HEK293 (cell line): ENCODE measurements at regions not wholly inside any gene's neighbourhood (a gene's known extent, or its start where the extent isn't known, plus 50 kb on each side); places are given as distances from the start of the nearest gene placed in this dataset.

Experiments used
- CTCF ChIA-PET: fragments of 350-600 bp; formaldehyde crosslinking; extraction: SDS; loops from one replicate; lab custom pipeline; 2021; ENCODE audit warnings: antibody characterized with exemption; lab: Yijun Ruan, JAX
- POLR2A ChIA-PET: fragments of 300-600 bp; formaldehyde crosslinking; extraction: SDS; loops from one replicate; lab custom pipeline; 2020; ENCODE audit warnings: antibody characterized with exemption, inconsistent platforms; lab: Yijun Ruan, JAX
- H3K27ac ChIP-seq: fragments of 200-500 bp; sonication (Bioruptor generic); 2 replicates; pipeline ENCODE4 v1.5.1; 2014; ENCODE audit warnings: low read depth, low read length, control low read depth, inconsistent platforms; ENCODE audit errors: extremely low read depth
- H3K36me3 ChIP-seq, 2 experiments: fragments of 200-500 bp in 1 of 2; sonication (Bioruptor generic) in 1 of 2; 1 replicate in 1 of 2; 2 replicates in 1 of 2; pipeline ENCODE4 v1.5.1; 2014 to 2017; ENCODE audit warnings: inconsistent platforms in 2 of 2, low read length in 2 of 2; ENCODE audit not compliant: control insufficient read depth in 2 of 2, insufficient read depth in 1 of 2
- H3K4me1 ChIP-seq: fragments of 200-500 bp; sonication (Bioruptor generic); 2 replicates; pipeline ENCODE4 v1.5.1; 2014; ENCODE audit warnings: mild to moderate bottlenecking, low read length, inconsistent platforms; ENCODE audit not compliant: control insufficient read depth, insufficient read depth
- H3K4me3 ChIP-seq: 2 replicates; pipeline ENCODE4 v1.5.1; 2011; ENCODE audit warnings: low read depth, mild to moderate bottlenecking, control low read depth, low read length, moderate library complexity
- H3K9me3 ChIP-seq: fragments of 200-500 bp; sonication (Bioruptor generic); 2 replicates; pipeline ENCODE4 v1.5.1; 2014; ENCODE audit warnings: low read depth, low read length, inconsistent platforms; ENCODE audit not compliant: control insufficient read depth, insufficient read depth
- GFI1B ChIP-seq: fragments of 450-650 bp; formaldehyde crosslinking; IDR thresholded peaks from 2 replicates; pipeline ENCODE4 v1.5.1; 2016; ENCODE audit warnings: missing biosample characterization, missing genetic modification characterization
- KLF16 ChIP-seq: fragments of 450-650 bp; formaldehyde crosslinking; IDR thresholded peaks from 2 replicates; pipeline ENCODE4 v1.5.1; 2017; ENCODE audit warnings: missing biosample characterization, missing genetic modification characterization
- KLF7 ChIP-seq: fragments of 450-650 bp; formaldehyde crosslinking; IDR thresholded peaks from 2 replicates; pipeline ENCODE4 v1.5.1; 2016; ENCODE audit warnings: missing biosample characterization, missing genetic modification characterization, borderline replicate concordance
- SP3 ChIP-seq: fragments of 450-650 bp; formaldehyde crosslinking; IDR thresholded peaks from 2 replicates; pipeline ENCODE4 v1.5.1; 2016; ENCODE audit warnings: missing biosample characterization, missing genetic modification characterization
- WT1 ChIP-seq: fragments of 450-650 bp; formaldehyde crosslinking; IDR thresholded peaks from 2 replicates; pipeline ENCODE4 v1.5.1; 2016; ENCODE audit warnings: missing biosample characterization, missing genetic modification characterization
- ZBTB1 ChIP-seq: fragments of 450-650 bp; formaldehyde crosslinking; IDR thresholded peaks from 2 replicates; pipeline ENCODE4 v1.5.1; 2016; ENCODE audit warnings: missing biosample characterization, missing genetic modification characterization
- ZBTB17 ChIP-seq: fragments of 450-650 bp; formaldehyde crosslinking; IDR thresholded peaks from 2 replicates; pipeline ENCODE4 v1.5.1; 2016; ENCODE audit warnings: missing biosample characterization, missing genetic modification characterization
- ZFP37 ChIP-seq: fragments of 450-650 bp; formaldehyde crosslinking; IDR thresholded peaks from 2 replicates; pipeline ENCODE4 v1.5.1; 2016; ENCODE audit warnings: missing biosample characterization, missing genetic modification characterization
- ZNF138 ChIP-seq: fragments of 450-650 bp; formaldehyde crosslinking; IDR thresholded peaks from 2 replicates; pipeline ENCODE4 v1.5.1; 2016; ENCODE audit warnings: missing biosample characterization, missing genetic modification characterization, borderline replicate concordance
- ZNF157 ChIP-seq: fragments of 450-650 bp; formaldehyde crosslinking; IDR thresholded peaks from 2 replicates; pipeline ENCODE4 v1.5.1; 2016; ENCODE audit warnings: missing biosample characterization, missing genetic modification characterization
- ZNF16 ChIP-seq: fragments of 450-650 bp; formaldehyde crosslinking; IDR thresholded peaks from 2 replicates; pipeline ENCODE4 v1.5.1; 2016; ENCODE audit warnings: low read depth, missing biosample characterization, missing genetic modification characterization
- ZNF202 ChIP-seq: fragments of 450-650 bp; formaldehyde crosslinking; IDR thresholded peaks from 2 replicates; pipeline ENCODE4 v1.5.1; 2016; ENCODE audit warnings: missing biosample characterization, missing genetic modification characterization, borderline replicate concordance
- ZNF544 ChIP-seq: fragments of 450-650 bp; formaldehyde crosslinking; IDR thresholded peaks from 2 replicates; pipeline ENCODE4 v1.5.0; 2017; ENCODE audit warnings: missing biosample characterization, missing genetic modification characterization
- ZNF555 ChIP-seq: fragments of 450-650 bp; formaldehyde crosslinking; conservative IDR thresholded peaks from 2 replicates; pipeline ENCODE4 v1.5.1; 2017; ENCODE audit warnings: missing biosample characterization, mild to moderate bottlenecking, missing genetic modification characterization, inconsistent platforms
- ZNF624 ChIP-seq: fragments of 450-650 bp; formaldehyde crosslinking; IDR thresholded peaks from 2 replicates; pipeline ENCODE4 v1.5.1; 2017; ENCODE audit warnings: missing biosample characterization, missing genetic modification characterization
- ZNF626 ChIP-seq: fragments of 450-650 bp; sonication (Bioruptor Pico); formaldehyde crosslinking; IDR thresholded peaks from 2 replicates; pipeline ENCODE4 v1.5.1; 2018; ENCODE audit warnings: missing biosample characterization, missing genetic modification characterization, inconsistent platforms
- ZNF704 ChIP-seq: fragments of 450-650 bp; formaldehyde crosslinking; IDR thresholded peaks from 2 replicates; pipeline ENCODE4 v1.5.1; 2016; ENCODE audit warnings: missing biosample characterization, missing genetic modification characterization
- ZNF785 ChIP-seq: fragments of 450-650 bp; formaldehyde crosslinking; IDR thresholded peaks from 2 replicates; pipeline ENCODE4 v1.5.1; 2016; ENCODE audit warnings: missing biosample characterization, missing genetic modification characterization
- ZSCAN16 ChIP-seq: fragments of 450-650 bp; formaldehyde crosslinking; IDR thresholded peaks from 2 replicates; pipeline ENCODE4 v1.5.1; 2016; ENCODE audit warnings: missing biosample characterization, missing genetic modification characterization
- ZSCAN18 ChIP-seq: fragments of 450-650 bp; formaldehyde crosslinking; IDR thresholded peaks from 2 replicates; pipeline ENCODE4 v1.5.1; 2016; ENCODE audit warnings: missing biosample characterization, missing genetic modification characterization
- ZSCAN30 ChIP-seq: fragments of 450-650 bp; IDR thresholded peaks from 2 replicates; pipeline ENCODE4 v1.5.1; 2018; ENCODE audit warnings: missing biosample characterization, mild to moderate bottlenecking, missing genetic modification characterization, moderate library complexity
- TF ChIP-seq, protein P1 (sequence below): fragments of 450-650 bp; IDR thresholded peaks from 2 replicates; pipeline ENCODE4 v1.5.1; 2018; ENCODE audit warnings: missing biosample characterization, mild to moderate bottlenecking, missing genetic modification characterization
- TF ChIP-seq, protein P2 (sequence below): fragments of 450-650 bp; formaldehyde crosslinking; IDR thresholded peaks from 2 replicates; pipeline ENCODE4 v1.5.0; 2017; ENCODE audit warnings: missing biosample characterization, missing genetic modification characterization, borderline replicate concordance
- TF ChIP-seq, protein P3 (sequence below): fragments of 450-650 bp; formaldehyde crosslinking; IDR thresholded peaks from 2 replicates; pipeline ENCODE4 v1.5.1; 2016; ENCODE audit warnings: missing biosample characterization, missing genetic modification characterization

- ChIA-PET POLR2A (no interaction called here), CTCF (no interaction called here)
- Histone ChIP-seq H3K9me3 (no peaks in the 10 kb centered on the region), H3K4me1 (no peaks in the 10 kb centered on the region), H3K27ac (no peak overlapping the region), H3K36me3 (no peaks in the 10 kb centered on the region), H3K4me3 (no peak overlapping the region)
- TF ChIP-seq, protein P1, sequence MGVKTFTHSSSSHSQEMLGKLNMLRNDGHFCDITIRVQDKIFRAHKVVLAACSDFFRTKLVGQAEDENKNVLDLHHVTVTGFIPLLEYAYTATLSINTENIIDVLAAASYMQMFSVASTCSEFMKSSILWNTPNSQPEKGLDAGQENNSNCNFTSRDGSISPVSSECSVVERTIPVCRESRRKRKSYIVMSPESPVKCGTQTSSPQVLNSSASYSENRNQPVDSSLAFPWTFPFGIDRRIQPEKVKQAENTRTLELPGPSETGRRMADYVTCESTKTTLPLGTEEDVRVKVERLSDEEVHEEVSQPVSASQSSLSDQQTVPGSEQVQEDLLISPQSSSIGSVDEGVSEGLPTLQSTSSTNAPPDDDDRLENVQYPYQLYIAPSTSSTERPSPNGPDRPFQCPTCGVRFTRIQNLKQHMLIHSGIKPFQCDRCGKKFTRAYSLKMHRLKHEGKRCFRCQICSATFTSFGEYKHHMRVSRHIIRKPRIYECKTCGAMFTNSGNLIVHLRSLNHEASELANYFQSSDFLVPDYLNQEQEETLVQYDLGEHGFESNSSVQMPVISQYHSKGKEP (tag by site-specific recombination) = no peak
- TF ChIP-seq ZNF555 (tag by site-specific recombination) = no peak
Observed at GRCh38 chr12:126432780-126433179, 1367.5 kb downstream of the AACS start.

GRCh38 chr12:126434412-126434985, 1369.3 kb downstream of the AACS start:
- ChIA-PET CTCF (no interaction called here), POLR2A (no interaction called here)
- Histone ChIP-seq H3K36me3 (no peaks in the 10 kb centered on the region), H3K4me1 (no peaks in the 10 kb centered on the region), H3K27ac (no peak overlapping the region), H3K4me3 (no peak overlapping the region), H3K9me3 (no peaks in the 10 kb centered on the region)
- no peak for TF ChIP-seq WT1
- no peak for TF ChIP-seq ZNF624
- no peak for TF ChIP-seq ZNF16 (tag by site-specific recombination)
- no peak for TF ChIP-seq ZBTB1 (tag by site-specific recombination)
- no peak for TF ChIP-seq GFI1B
- no peak for TF ChIP-seq ZBTB17 (tag by site-specific recombination)
- no peak for TF ChIP-seq ZSCAN18 (tag by site-specific recombination)
- TF ChIP-seq ZNF626 (tag by site-specific recombination) = no peak
- no peak for TF ChIP-seq ZNF202 (tag by site-specific recombination)

DNA sequence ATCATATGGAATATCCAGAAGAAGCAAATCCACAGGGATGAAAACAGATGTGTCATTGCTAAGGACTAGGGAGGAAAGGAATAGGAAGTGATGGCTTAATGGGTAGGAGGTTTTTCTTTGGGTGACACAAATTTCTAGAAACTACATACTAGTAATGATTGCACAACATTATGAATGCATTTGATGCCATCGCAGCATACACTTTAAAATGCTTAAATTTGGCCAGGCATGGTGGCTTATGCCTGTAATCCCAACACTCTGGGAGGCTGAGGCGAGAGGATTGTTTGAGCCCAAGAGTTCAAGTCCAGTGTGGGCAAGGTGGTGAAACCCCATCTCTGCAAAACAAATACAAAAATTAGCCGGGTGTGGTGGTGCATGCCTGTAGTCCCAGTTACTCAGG, 1370.8 kb downstream of the AACS start:
- no peak overlapping the region for H3K4me3 ChIP-seq
- POLR2A ChIA-PET = no interaction called here
- H3K27ac ChIP-seq = no peak overlapping the region
- no peaks in the 10 kb centered on the region for H3K9me3 ChIP-seq
- H3K36me3 ChIP-seq = no peaks in the 10 kb centered on the region
- H3K4me1 ChIP-seq = no peaks in the 10 kb centered on the region
- CTCF ChIA-PET = interaction anchor here (0.6 kb wide), 1 partner anchor 16 kb away, joined by 3 read pairs; no protein-coding TSS in a partner anchor
- TF ChIP-seq ZNF157 (tag by site-specific recombination) (no peak), KLF16 (tag by site-specific recombination) (no peak), ZNF16 (tag by site-specific recombination) (no peak), ZNF704 (no peak), ZFP37 (tag by site-specific recombination) (no peak), SP3 (no peak), ZNF138 (no peak), KLF7 (tag by site-specific recombination) (no peak), ZSCAN30 (tag by site-specific recombination) (no peak), ZNF544 (tag by site-specific recombination) (no peak), ZSCAN16 (tag by site-specific recombination) (no peak), ZNF785 (tag by site-specific recombination) (no peak)
- TF ChIP-seq, protein P2, sequence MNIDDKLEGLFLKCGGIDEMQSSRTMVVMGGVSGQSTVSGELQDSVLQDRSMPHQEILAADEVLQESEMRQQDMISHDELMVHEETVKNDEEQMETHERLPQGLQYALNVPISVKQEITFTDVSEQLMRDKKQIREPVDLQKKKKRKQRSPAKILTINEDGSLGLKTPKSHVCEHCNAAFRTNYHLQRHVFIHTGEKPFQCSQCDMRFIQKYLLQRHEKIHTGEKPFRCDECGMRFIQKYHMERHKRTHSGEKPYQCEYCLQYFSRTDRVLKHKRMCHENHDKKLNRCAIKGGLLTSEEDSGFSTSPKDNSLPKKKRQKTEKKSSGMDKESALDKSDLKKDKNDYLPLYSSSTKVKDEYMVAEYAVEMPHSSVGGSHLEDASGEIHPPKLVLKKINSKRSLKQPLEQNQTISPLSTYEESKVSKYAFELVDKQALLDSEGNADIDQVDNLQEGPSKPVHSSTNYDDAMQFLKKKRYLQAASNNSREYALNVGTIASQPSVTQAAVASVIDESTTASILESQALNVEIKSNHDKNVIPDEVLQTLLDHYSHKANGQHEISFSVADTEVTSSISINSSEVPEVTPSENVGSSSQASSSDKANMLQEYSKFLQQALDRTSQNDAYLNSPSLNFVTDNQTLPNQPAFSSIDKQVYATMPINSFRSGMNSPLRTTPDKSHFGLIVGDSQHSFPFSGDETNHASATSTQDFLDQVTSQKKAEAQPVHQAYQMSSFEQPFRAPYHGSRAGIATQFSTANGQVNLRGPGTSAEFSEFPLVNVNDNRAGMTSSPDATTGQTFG (tag by site-specific recombination) = no peak
- TF ChIP-seq, protein P3, sequence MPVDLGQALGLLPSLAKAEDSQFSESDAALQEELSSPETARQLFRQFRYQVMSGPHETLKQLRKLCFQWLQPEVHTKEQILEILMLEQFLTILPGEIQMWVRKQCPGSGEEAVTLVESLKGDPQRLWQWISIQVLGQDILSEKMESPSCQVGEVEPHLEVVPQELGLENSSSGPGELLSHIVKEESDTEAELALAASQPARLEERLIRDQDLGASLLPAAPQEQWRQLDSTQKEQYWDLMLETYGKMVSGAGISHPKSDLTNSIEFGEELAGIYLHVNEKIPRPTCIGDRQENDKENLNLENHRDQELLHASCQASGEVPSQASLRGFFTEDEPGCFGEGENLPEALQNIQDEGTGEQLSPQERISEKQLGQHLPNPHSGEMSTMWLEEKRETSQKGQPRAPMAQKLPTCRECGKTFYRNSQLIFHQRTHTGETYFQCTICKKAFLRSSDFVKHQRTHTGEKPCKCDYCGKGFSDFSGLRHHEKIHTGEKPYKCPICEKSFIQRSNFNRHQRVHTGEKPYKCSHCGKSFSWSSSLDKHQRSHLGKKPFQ (tag by site-specific recombination) = no peak
